MM.1S (cell line): ENCODE measurements at regions not wholly inside any gene's neighbourhood (a gene's known extent, or its start where the extent isn't known, plus 50 kb on each side); places are given as distances from the start of the nearest gene placed in this dataset.

Experiments
- DNase-seq: peaks from one replicate; pipeline ENCODE4 v3.0.0-alpha.2; 2015
- H2AFZ ChIP-seq: fragments of 300-600 bp; sonication (generic); 2 replicates; pipeline ENCODE4 v1.6.0; 2016; ENCODE audit warnings: antibody characterized with exemption, low read length
- H3F3A ChIP-seq: fragments of 300-600 bp; sonication (generic); 2 replicates; pipeline ENCODE4 v1.6.1; 2016; ENCODE audit warnings: mild to moderate bottlenecking, antibody characterized with exemption, low read length, moderate library complexity, mixed read lengths; ENCODE audit not compliant: insufficient read depth
- H3K27ac ChIP-seq: fragments of 300-600 bp; sonication (generic); 2 replicates; pipeline ENCODE4 v1.5.1; 2016; ENCODE audit warnings: mild to moderate bottlenecking, low read length
- H3K27me3 ChIP-seq: fragments of 300-600 bp; sonication (generic); replicated peaks from 2 replicates; pipeline ENCODE4 v1.6.0; 2016; ENCODE audit warnings: low read length; ENCODE audit not compliant: insufficient read depth
- H3K36me3 ChIP-seq: fragments of 300-600 bp; sonication (generic); replicated peaks from 2 replicates; pipeline ENCODE4 v1.6.1; 2016; ENCODE audit warnings: mild to moderate bottlenecking, low read length, mixed read lengths; ENCODE audit not compliant: insufficient read depth
- H3K4me1 ChIP-seq: fragments of 300-600 bp; sonication (generic); 2 replicates; pipeline ENCODE4 v1.6.1; 2016; ENCODE audit warnings: low read length, mixed read lengths
- H3K4me2 ChIP-seq: fragments of 300-600 bp; sonication (generic); 2 replicates; pipeline ENCODE4 v1.6.0; 2016; ENCODE audit warnings: low read depth, low read length
- H3K4me3 ChIP-seq: fragments of 300-600 bp; sonication (generic); 2 replicates; pipeline ENCODE4 v1.5.1; 2016; ENCODE audit warnings: low read length, mixed read lengths
- H3K79me2 ChIP-seq: fragments of 300-600 bp; sonication (generic); 2 replicates; pipeline ENCODE4 v1.6.1; 2016; ENCODE audit warnings: mixed run types, low read length, mixed read lengths
- H3K9ac ChIP-seq: fragments of 300-600 bp; sonication (generic); 2 replicates; pipeline ENCODE4 v1.6.1; 2016; ENCODE audit warnings: low read length, mixed read lengths
- H3K9me2 ChIP-seq: fragments of 300-600 bp; sonication (generic); replicated peaks from 2 replicates; pipeline ENCODE4 v1.6.1; 2016; ENCODE audit warnings: mild to moderate bottlenecking, low read length, mixed read lengths; ENCODE audit not compliant: insufficient read depth
- H3K9me3 ChIP-seq: fragments of 300-600 bp; sonication (generic); replicated peaks from 2 replicates; pipeline ENCODE4 v1.6.1; 2016; ENCODE audit warnings: mild to moderate bottlenecking, low read length, mixed read lengths; ENCODE audit not compliant: insufficient read depth
- H4K20me1 ChIP-seq: fragments of 300-600 bp; sonication (generic); 2 replicates; pipeline ENCODE4 v1.6.1; 2016; ENCODE audit warnings: mild to moderate bottlenecking, low read length, moderate library complexity, mixed read lengths; ENCODE audit not compliant: insufficient read depth
- EZH2 ChIP-seq: fragments of 300-600 bp; sonication (generic); optimal IDR thresholded peaks from 2 replicates; pipeline ENCODE3; 2017; ENCODE audit warnings: low read depth, mild to moderate bottlenecking, antibody characterized with exemption, low read length, mixed read lengths
- EZH2phosphoT487 ChIP-seq: fragments of 300-600 bp; sonication (generic); IDR thresholded peaks from 2 replicates; pipeline ENCODE4 v1.6.1; 2018; ENCODE audit warnings: antibody characterized with exemption, low read length
- TF ChIP-seq, protein P1 (sequence below): fragments of 300-600 bp; sonication (generic); IDR thresholded peaks from 2 replicates; pipeline ENCODE4 v1.5.1; 2016; ENCODE audit warnings: antibody characterized with exemption, low read length, mixed read lengths

DNA sequence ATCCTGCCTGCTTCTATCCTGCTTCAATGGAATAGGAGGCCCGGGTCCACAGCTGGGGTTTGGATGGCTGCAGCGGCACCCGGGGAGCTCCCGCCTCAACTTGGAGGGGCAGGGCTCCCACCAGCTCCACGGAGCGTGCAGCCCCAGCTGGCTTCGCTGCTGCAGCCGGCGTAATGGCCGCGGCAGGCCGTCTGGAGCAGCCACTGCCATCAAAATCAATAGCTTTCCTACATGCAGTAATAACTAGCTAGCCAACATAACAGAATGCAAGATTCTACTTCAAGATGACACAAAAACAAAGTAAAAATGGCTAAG is 154.2 kb upstream of the RMP24 start:
- no peaks in the 10 kb centered on the region for H3K9me3 ChIP-seq
- H3K4me2 ChIP-seq = no peak overlapping the region
- H3F3A ChIP-seq = no peaks in the 10 kb centered on the region
- H3K4me3 ChIP-seq = no peak overlapping the region
- H4K20me1 ChIP-seq = no peaks in the 10 kb centered on the region
- no peaks in the 10 kb centered on the region for H3K27me3 ChIP-seq
- no peaks in the 10 kb centered on the region for H3K9me2 ChIP-seq
- no peak overlapping the region for H3K27ac ChIP-seq
- no peaks in the 10 kb centered on the region for H3K79me2 ChIP-seq
- no peak overlapping the region for H3K9ac ChIP-seq
- no peaks in the 10 kb centered on the region for H3K4me1 ChIP-seq
- TF ChIP-seq EZH2phosphoT487 (no peak), EZH2 (no peak)
- TF ChIP-seq, protein P1, sequence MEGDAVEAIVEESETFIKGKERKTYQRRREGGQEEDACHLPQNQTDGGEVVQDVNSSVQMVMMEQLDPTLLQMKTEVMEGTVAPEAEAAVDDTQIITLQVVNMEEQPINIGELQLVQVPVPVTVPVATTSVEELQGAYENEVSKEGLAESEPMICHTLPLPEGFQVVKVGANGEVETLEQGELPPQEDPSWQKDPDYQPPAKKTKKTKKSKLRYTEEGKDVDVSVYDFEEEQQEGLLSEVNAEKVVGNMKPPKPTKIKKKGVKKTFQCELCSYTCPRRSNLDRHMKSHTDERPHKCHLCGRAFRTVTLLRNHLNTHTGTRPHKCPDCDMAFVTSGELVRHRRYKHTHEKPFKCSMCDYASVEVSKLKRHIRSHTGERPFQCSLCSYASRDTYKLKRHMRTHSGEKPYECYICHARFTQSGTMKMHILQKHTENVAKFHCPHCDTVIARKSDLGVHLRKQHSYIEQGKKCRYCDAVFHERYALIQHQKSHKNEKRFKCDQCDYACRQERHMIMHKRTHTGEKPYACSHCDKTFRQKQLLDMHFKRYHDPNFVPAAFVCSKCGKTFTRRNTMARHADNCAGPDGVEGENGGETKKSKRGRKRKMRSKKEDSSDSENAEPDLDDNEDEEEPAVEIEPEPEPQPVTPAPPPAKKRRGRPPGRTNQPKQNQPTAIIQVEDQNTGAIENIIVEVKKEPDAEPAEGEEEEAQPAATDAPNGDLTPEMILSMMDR = no peak
- no peak for DNase-seq
- H3K36me3 ChIP-seq = no peaks in the 10 kb centered on the region
- no peak overlapping the region for H2AFZ ChIP-seq

- H3K27me3 ChIP-seq = no peaks in the 10 kb centered on the region
- no peaks in the 10 kb centered on the region for H3K79me2 ChIP-seq
- no peak overlapping the region for H3K9ac ChIP-seq
- H3K9me2 ChIP-seq = no peaks in the 10 kb centered on the region
- no peaks in the 10 kb centered on the region for H3K36me3 ChIP-seq
- no peak overlapping the region for H3K27ac ChIP-seq
- TF ChIP-seq EZH2 (no peak), EZH2phosphoT487 (no peak)
- TF ChIP-seq, protein P1 = no peak
- no peaks in the 10 kb centered on the region for H3K4me1 ChIP-seq
- H3K9me3 ChIP-seq = no peaks in the 10 kb centered on the region
- H2AFZ ChIP-seq = no peak overlapping the region
- H3K4me2 ChIP-seq = no peak overlapping the region
- H3F3A ChIP-seq = no peaks in the 10 kb centered on the region
- no peak for DNase-seq
- no peaks in the 10 kb centered on the region for H4K20me1 ChIP-seq
- no peak overlapping the region for H3K4me3 ChIP-seq
Measured at GRCh38 chr18:35822413-35822812, 150.1 kb upstream of the RMP24 start.

GRCh38 chr18:35826477-35826876 is 146.0 kb upstream of the RMP24 start:
- Histone ChIP-seq H3F3A (no peaks in the 10 kb centered on the region), H3K9ac (no peak overlapping the region), H3K36me3 (no peaks in the 10 kb centered on the region), H3K27ac (no peak overlapping the region), H3K9me3 (no peaks in the 10 kb centered on the region), H3K79me2 (no peaks in the 10 kb centered on the region), H3K27me3 (no peaks in the 10 kb centered on the region), H3K4me3 (no peak overlapping the region), H2AFZ (no peak overlapping the region), H3K4me1 (no peaks in the 10 kb centered on the region), H4K20me1 (no peaks in the 10 kb centered on the region), H3K4me2 (no peak overlapping the region), H3K9me2 (no peaks in the 10 kb centered on the region)
- no peak for TF ChIP-seq EZH2phosphoT487
- no peak for TF ChIP-seq EZH2
- TF ChIP-seq, protein P1 = no peak
- no peak for DNase-seq
